HCT116 (cell line): ENCODE measurements at regions not wholly inside any gene's neighbourhood (a gene's known extent, or its start where the extent isn't known, plus 50 kb on each side); places are given as distances from the start of the nearest gene placed in this dataset.
"Not testable (repeated sequence)": the region's sequence is repeated elsewhere in the genome, so short reads cannot be mapped to it uniquely, and the experiment has no call there.

Experiments
- ATAC-seq: fragments of 200-7000 bp; cut with Tn5 transposase; 2 replicates; pipeline ENCODE4 v1.9.1; 2020; ENCODE audit warnings: mild to moderate bottlenecking, moderate library complexity
- BruUV-seq: library from RNA; stranded (reverse); fragments of 400-500 nt; replicated peaks from 2 replicates; lab custom pipeline; 2021; lab: Mats Ljungman, UMichigan
- CTCF ChIA-PET: fragments of 300-600 bp; sonication (Branson Sonifier 250); formaldehyde crosslinking; loops from one replicate; lab custom pipeline; 2021; ENCODE audit warnings: antibody characterized with exemption; lab: Charles Lee
- POLR2A ChIA-PET: fragments of 300-600, 350-600 bp; sonication (Branson Sonifier 250); formaldehyde crosslinking; loops from one replicate; lab custom pipeline; 2021; ENCODE audit warnings: antibody characterized with exemption; lab: Charles Lee
- RAD21 ChIA-PET, 2 experiments: fragments of 300-600 bp; sonication (Branson Sonifier 250); formaldehyde crosslinking; loops; one replicate each; lab custom pipeline; 2023; ENCODE audit warnings: low total read pairs in 2 of 2; ENCODE audit not compliant: uncharacterized antibody in 2 of 2, unreplicated experiment in 2 of 2, low non-redundant PET in 1 of 2; lab: Charles Lee
- DNase-seq: peaks from one replicate; pipeline ENCODE4 v3.0.0-alpha.2; 2010; ENCODE audit warnings: low read depth, low spot score
- H2AFZ ChIP-seq: fragments of 200-600 bp; shearing (Covaris generic), sonication (generic); 2 replicates; pipeline ENCODE4 v1.6.1; 2017; ENCODE audit warnings: low read depth, mixed run types, mixed read lengths, antibody characterized with exemption, low read length; ENCODE audit not compliant: poor library complexity, severe bottlenecking
- H3K27ac ChIP-seq: 2 replicates; pipeline ENCODE4 v1.5.1; 2012; ENCODE audit warnings: low read depth, low read length
- H3K27me3 ChIP-seq: fragments of 200-600 bp; sonication (generic); 2 replicates; pipeline ENCODE4 v1.6.1; 2016; ENCODE audit warnings: mixed run types, low read length, mixed read lengths; ENCODE audit not compliant: insufficient read depth
- H3K36me3 ChIP-seq, 2 experiments: fragments of 200-500 bp in 1 of 2; fragments of 200-600 bp in 1 of 2; sonication (Bioruptor generic) in 1 of 2; sonication (generic) in 1 of 2; 2 replicates each; pipeline versions ENCODE4 v1.5.1 to v1.6.1; 2014 to 2016; ENCODE audit warnings: low read length in 2 of 2, inconsistent platforms in 1 of 2, mixed read lengths in 1 of 2, mixed run types in 1 of 2; ENCODE audit not compliant: insufficient read depth in 2 of 2, control insufficient read depth in 1 of 2
- H3K4me1 ChIP-seq, 2 experiments: fragments of 200-600 bp in 1 of 2; sonication (generic) in 1 of 2; 2 replicates each; pipeline versions ENCODE4 v1.5.1 to v1.6.1; 2012 to 2017; ENCODE audit warnings: low read length in 2 of 2, inconsistent platforms in 1 of 2, mild to moderate bottlenecking in 1 of 2, mixed read lengths in 1 of 2, mixed run types in 1 of 2, moderate library complexity in 1 of 2; ENCODE audit not compliant: insufficient read depth in 2 of 2, control insufficient read depth in 1 of 2
- H3K4me2 ChIP-seq: fragments of 200-600 bp; sonication (generic); 2 replicates; pipeline ENCODE4 v1.6.1; 2017; ENCODE audit warnings: mixed run types, low read length, mixed read lengths
- H3K4me3 ChIP-seq, 2 experiments: fragments of 200-600 bp in 1 of 2; sonication (generic) in 1 of 2; replicated peaks in 1 of 2; 2 replicates each; pipeline ENCODE4 v1.5.1; 2011 to 2016; ENCODE audit warnings: low read length in 2 of 2, control low read depth in 1 of 2, low read depth in 1 of 2, mild to moderate bottlenecking in 1 of 2, mixed read lengths in 1 of 2, mixed run types in 1 of 2
- H3K79me2 ChIP-seq: fragments of 200-600 bp; sonication (generic); 2 replicates; pipeline ENCODE4 v1.6.1; 2017; ENCODE audit warnings: mild to moderate bottlenecking, mixed run types, low read length, moderate library complexity, mixed read lengths; ENCODE audit not compliant: insufficient read depth
- H3K9ac ChIP-seq: fragments of 200-600 bp; sonication (generic); 2 replicates; pipeline ENCODE4 v1.6.1; 2016; ENCODE audit warnings: low read length, mixed read lengths
- H3K9me2 ChIP-seq: fragments of 200-600 bp; sonication (generic), shearing (Covaris generic); 2 replicates; pipeline ENCODE4 v1.6.1; 2017; ENCODE audit warnings: mixed run types, mild to moderate bottlenecking, moderate library complexity; ENCODE audit not compliant: insufficient read depth
- H3K9me3 ChIP-seq, 2 experiments: fragments of 200-500 bp in 1 of 2; fragments of 200-600 bp in 1 of 2; sonication (Bioruptor generic) in 1 of 2; sonication (generic) in 1 of 2; 2 replicates each; pipeline ENCODE4 v1.6.1; 2014 to 2017; ENCODE audit warnings: low read length in 2 of 2, mixed read lengths in 2 of 2, inconsistent platforms in 1 of 2, low read depth in 1 of 2, mild to moderate bottlenecking in 1 of 2, mixed run types in 1 of 2, moderate library complexity in 1 of 2; ENCODE audit not compliant: control insufficient read depth in 1 of 2, insufficient read depth in 1 of 2
- H4K20me1 ChIP-seq: fragments of 200-600 bp; sonication (generic), shearing (Covaris generic); 2 replicates; pipeline ENCODE4 v1.6.1; 2017; ENCODE audit warnings: mixed run types, mild to moderate bottlenecking, moderate library complexity; ENCODE audit not compliant: insufficient read depth
- EGR1 ChIP-seq: IDR thresholded peaks from 2 replicates; pipeline ENCODE4 v1.6.1; 2012; ENCODE audit warnings: low read depth
- EZH2phosphoT487 ChIP-seq: fragments of 200-600 bp; IDR thresholded peaks from 2 replicates; pipeline ENCODE4 v1.6.1; 2018; ENCODE audit warnings: antibody characterized with exemption, borderline replicate concordance
- POLR2A ChIP-seq: IDR thresholded peaks from 2 replicates; pipeline ENCODE4 v1.7.0; 2011; ENCODE audit warnings: borderline replicate concordance; ENCODE audit not compliant: insufficient read depth, insufficient read length; ENCODE audit errors: extremely low read depth
- POLR2AphosphoS5 ChIP-seq: IDR thresholded peaks from 2 replicates; pipeline ENCODE4 v1.6.1; 2011; ENCODE audit warnings: mild to moderate bottlenecking, low read depth, low read length, moderate library complexity
- SP1 ChIP-seq: IDR thresholded peaks from 2 replicates; pipeline ENCODE4 v1.6.1; 2012; ENCODE audit warnings: low read depth
- intact Hi-C: fragments of 100-400 bp; cut with micrococcal nuclease; formaldehyde crosslinking; loops from 2 replicates; pipeline ENCODE4 v1.10.0; 2022
- TF ChIP-seq, protein P1 (sequence below): IDR thresholded peaks from 2 replicates; pipeline ENCODE4 v1.6.1; 2012
- TF ChIP-seq, protein P2 (sequence below): IDR thresholded peaks from 2 replicates; pipeline ENCODE4 v1.6.1; 2012; ENCODE audit warnings: low read depth

DNA sequence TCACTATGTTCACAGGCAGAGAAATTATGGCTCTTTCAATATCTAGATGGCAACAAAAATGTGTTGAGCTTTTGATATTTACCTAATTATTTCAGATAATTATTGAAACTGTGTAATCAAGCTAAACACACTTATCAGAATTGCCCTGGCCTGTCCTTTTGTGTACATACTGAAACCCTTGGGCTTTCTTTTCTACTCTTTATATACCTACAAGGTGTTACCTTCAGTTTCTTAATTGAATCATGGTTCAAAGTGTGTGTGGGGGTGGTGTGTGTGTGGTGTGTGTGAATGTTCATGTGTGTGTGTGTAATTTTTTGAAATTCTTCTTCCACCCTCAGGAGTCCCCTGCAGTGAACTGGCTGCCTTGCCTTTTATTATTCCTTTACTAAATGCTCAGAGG lies 506.8 kb upstream of the SOX9 start:
- Histone ChIP-seq H3K4me1 (no peaks in the 10 kb centered on the region), H3K4me3 (no peak overlapping the region), H2AFZ (peak overlapping the region; percentile 55), H3K36me3 (no peaks in the 10 kb centered on the region), H3K9ac (no peak overlapping the region), H3K27ac (no peak overlapping the region), H3K4me2 (no peak overlapping the region), H3K9me3 (peaks cover 0 to 3% of the 10 kb centered on the region in 2 experiments; a peak in 2 of 4 replicates), H3K9me2 (no peaks in the 10 kb centered on the region), H4K20me1 (no peaks in the 10 kb centered on the region), H3K27me3 (no peaks in the 10 kb centered on the region), H3K79me2 (no peaks in the 10 kb centered on the region)
- ChIA-PET CTCF (no interaction called here), POLR2A (no interaction called here), RAD21 (no interaction called here)
- ATAC-seq (no peak), DNase-seq (no peak)
- TF ChIP-seq, protein P1, sequence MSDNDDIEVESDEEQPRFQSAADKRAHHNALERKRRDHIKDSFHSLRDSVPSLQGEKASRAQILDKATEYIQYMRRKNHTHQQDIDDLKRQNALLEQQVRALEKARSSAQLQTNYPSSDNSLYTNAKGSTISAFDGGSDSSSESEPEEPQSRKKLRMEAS = no peak
- BruUV-seq = no TSS peak
- intact Hi-C loops = no loop called here

DNA sequence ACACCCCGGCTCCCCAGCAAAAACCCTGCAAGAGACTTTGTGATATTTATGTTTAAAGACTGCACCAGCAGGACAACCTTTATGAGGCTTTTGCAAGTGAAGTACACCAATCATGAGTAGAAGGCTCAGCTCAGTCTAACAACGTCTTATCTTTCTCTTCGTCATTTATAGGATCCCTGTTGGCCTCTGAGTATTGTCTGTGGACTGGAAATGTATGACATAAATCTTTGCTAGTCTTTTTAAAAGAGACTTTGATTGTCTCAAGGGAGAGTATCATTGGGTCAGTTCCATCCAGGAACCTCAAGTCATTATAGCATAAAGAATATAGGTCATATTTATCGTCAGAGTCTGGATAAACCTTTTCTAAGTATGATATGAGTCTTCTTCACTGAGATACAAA lies 505.0 kb upstream of the SOX9 start:
- CTCF ChIA-PET = no interaction called here

DNA sequence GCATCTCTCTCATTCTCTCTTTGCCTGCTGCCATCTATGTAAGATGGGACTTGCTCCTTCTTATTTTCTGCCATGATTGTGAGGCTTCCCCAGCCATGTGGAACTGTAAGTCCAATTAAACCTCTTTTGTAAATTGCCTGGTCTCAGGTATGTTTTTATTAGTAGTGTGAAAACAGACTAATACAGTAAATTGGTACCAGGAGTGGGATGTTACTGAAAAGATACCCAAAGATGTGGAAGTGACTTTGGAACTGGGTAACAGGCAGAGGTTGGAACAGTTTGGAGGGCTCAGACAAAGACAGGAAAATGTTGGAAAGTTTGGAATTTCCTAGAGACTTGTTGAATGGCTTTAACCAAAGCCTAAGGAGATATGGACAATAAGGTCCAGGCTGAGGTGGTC lies 503.1 kb upstream of the SOX9 start:
- H4K20me1 ChIP-seq, H3K9ac ChIP-seq, H3K79me2 ChIP-seq, H3K4me3 ChIP-seq, H3K4me1 ChIP-seq, ATAC-seq, H3K9me2 ChIP-seq, H3K4me2 ChIP-seq, BruUV-seq, RAD21 ChIA-PET, H3K9me3 ChIP-seq, POLR2A ChIA-PET, intact Hi-C loops, DNase-seq, CTCF ChIA-PET, H3K27ac ChIP-seq, H2AFZ ChIP-seq, H3K36me3 ChIP-seq, H3K27me3 ChIP-seq: not testable (repeated sequence)

More for the DNA sequence above, 505.0 kb upstream of the SOX9 start:
- ChIA-PET POLR2A (no interaction called here), RAD21 (no interaction called here)
- Histone ChIP-seq H3K4me2 (no peak overlapping the region), H2AFZ (no peak overlapping the region), H3K36me3 (no peaks in the 10 kb centered on the region), H3K79me2 (no peaks in the 10 kb centered on the region), H3K4me3 (no peak overlapping the region), H3K27me3 (no peaks in the 10 kb centered on the region), H3K9me2 (no peaks in the 10 kb centered on the region), H4K20me1 (no peaks in the 10 kb centered on the region), H3K27ac (no peak overlapping the region), H3K4me1 (no peaks in the 10 kb centered on the region), H3K9ac (no peak overlapping the region), H3K9me3 (peaks cover 0 to 3% of the 10 kb centered on the region in 2 experiments; a peak in 2 of 4 replicates)
- intact Hi-C loops = no loop called here
- ATAC-seq (no peak), DNase-seq (no peak)
- BruUV-seq = no TSS peak
- no peak for TF ChIP-seq SP1
- TF ChIP-seq EGR1 = no peak
- no peak for TF ChIP-seq POLR2A
- TF ChIP-seq, protein P2, sequence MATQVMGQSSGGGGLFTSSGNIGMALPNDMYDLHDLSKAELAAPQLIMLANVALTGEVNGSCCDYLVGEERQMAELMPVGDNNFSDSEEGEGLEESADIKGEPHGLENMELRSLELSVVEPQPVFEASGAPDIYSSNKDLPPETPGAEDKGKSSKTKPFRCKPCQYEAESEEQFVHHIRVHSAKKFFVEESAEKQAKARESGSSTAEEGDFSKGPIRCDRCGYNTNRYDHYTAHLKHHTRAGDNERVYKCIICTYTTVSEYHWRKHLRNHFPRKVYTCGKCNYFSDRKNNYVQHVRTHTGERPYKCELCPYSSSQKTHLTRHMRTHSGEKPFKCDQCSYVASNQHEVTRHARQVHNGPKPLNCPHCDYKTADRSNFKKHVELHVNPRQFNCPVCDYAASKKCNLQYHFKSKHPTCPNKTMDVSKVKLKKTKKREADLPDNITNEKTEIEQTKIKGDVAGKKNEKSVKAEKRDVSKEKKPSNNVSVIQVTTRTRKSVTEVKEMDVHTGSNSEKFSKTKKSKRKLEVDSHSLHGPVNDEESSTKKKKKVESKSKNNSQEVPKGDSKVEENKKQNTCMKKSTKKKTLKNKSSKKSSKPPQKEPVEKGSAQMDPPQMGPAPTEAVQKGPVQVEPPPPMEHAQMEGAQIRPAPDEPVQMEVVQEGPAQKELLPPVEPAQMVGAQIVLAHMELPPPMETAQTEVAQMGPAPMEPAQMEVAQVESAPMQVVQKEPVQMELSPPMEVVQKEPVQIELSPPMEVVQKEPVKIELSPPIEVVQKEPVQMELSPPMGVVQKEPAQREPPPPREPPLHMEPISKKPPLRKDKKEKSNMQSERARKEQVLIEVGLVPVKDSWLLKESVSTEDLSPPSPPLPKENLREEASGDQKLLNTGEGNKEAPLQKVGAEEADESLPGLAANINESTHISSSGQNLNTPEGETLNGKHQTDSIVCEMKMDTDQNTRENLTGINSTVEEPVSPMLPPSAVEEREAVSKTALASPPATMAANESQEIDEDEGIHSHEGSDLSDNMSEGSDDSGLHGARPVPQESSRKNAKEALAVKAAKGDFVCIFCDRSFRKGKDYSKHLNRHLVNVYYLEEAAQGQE = no peak
- TF ChIP-seq POLR2AphosphoS5 = no peak
- TF ChIP-seq EZH2phosphoT487 = no peak
